HG02798 (cell line): ENCODE measurements at regions not wholly inside any gene's neighbourhood (a gene's known extent, or its start where the extent isn't known, plus 50 kb on each side); places are given as distances from the start of the nearest gene placed in this dataset.

Experiments
- ATAC-seq: cut with Tn5 transposase; IDR thresholded peaks from one replicate; pipeline ENCODE4 v1.9.1; 2021; ENCODE audit warnings: mild to moderate bottlenecking; ENCODE audit not compliant: unreplicated experiment, poor library complexity

DNA sequence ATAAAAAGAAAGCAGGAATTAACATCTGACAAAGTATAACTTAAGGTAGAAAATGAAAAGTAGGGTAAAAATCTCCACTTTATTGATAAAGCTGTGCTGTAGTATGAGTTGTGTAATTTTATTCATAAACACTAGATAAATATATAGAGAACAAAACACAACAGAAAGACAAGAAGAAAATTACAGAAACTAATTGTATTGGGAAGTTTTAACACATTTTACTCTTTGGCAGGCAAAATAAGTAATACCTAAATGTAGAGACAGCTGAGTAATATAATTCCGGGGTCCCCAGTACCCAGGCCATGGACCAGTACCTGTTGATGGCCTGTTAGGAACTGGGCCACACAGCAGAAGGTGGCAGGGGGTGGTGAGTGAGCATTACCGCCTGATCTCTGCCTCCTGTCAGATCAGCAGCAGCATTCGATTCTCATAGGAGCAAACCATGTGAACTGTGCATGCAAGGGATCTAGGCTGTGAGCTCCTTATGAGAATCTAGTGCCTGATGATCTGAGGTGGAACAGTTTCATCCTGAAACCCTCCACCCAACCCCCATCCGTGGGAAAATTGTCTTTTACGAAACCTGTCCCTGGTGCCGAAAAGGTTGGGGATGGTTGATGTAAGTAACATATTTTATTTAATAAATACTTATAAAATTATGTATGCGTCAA lies 84.4 kb upstream of the ETV6 start:
- ATAC-seq: no peak

GRCh38 chr12:11565752-11566151 lies 83.7 kb upstream of the ETV6 start:
- no peak for ATAC-seq

DNA sequence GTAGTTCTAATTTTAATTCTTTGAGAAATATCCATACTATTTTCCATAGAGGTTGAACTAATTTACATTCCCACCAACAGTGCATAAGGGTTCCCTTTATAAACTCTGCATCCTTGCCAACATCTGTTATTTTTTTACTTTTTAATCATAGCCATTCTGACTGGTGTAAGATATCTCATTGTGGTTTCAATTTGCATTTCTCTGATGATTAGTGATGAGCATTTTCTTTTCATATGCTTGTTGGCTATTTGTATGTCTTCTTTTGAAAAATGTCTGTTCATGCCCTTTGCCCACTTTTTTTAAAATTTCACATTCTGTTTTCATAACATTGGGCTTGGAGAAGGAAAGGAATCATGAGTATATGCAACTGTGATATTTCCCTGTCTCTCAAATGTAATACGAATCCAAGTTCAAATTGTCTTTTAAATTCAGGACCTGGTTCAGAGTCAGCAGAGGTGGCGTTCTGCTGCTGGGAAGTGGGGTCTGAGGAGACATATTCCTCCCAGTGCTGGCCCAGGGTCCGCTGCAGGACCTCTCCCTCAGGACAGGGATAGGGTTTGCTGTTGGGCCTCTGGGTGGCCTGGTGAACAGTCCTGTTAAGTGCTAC lies 81.2 kb upstream of the ETV6 start:
- peak; percentile 24 for ATAC-seq

- ATAC-seq: peak; percentile 94
Measured at GRCh38 chr12:11568762-11569478, 80.6 kb upstream of the ETV6 start.

DNA sequence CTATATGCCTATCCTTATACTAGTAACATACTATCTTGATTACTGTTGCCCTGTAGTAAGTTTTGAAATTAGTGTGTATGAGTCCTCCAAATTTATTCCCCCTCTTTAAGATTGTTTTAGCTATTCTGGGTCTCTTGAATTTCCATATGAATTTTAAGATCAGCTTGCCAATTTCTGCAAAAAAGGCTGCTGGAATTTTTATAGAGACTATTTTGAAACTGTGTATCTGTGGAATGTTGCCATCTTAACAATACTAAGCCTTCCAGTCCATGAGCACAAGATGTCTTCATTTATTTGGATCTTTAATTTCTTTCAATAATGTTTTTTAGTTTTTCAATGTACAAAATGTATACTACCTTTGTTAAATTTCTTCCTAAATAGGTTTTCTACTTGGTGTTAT lies 79.8 kb upstream of the ETV6 start:
- no peak for ATAC-seq

- no peak for ATAC-seq
Measured at GRCh38 chr12:11573880-11574279, 75.6 kb upstream of the ETV6 start.

- ATAC-seq: peak; percentile 38
Measured at GRCh38 chr12:11576104-11576503, 73.4 kb upstream of the ETV6 start.

GRCh38 chr12:11577658-11578260 lies 71.7 kb upstream of the ETV6 start:
- ATAC-seq: no peak

GRCh38 chr12:11578461-11578993 lies 70.9 kb upstream of the ETV6 start:
- peak; percentile 63 for ATAC-seq

DNA sequence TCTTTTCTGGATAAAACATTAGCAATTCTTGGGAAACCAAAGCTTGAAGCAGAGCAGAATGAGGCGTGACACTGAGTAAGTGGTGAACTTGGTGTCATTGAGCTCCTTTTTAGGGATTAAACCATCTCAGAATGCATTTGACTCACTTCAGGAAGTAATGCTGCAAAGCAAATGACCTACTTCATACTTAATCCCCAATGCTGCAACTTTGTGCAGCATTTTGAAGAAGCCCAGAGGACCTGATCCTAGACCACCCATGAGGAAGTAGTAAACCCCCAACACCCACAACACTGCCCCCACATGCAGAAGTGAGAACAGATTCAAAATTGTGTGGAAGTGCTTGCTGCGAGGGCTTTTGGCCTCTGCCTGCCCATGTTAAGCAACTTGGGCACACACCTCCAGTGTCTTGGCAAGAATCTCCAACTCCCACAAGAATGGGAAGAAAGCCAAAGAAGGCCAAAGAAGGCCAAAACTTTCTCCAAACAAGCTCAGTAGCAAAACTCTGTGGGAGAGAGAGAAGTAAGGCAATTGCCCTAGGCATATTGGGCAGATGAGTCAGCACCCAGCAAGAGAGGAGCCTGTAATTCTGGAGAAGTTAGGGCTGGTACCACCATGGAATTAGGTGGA lies 69.2 kb upstream of the ETV6 start:
- ATAC-seq: no peak

DNA sequence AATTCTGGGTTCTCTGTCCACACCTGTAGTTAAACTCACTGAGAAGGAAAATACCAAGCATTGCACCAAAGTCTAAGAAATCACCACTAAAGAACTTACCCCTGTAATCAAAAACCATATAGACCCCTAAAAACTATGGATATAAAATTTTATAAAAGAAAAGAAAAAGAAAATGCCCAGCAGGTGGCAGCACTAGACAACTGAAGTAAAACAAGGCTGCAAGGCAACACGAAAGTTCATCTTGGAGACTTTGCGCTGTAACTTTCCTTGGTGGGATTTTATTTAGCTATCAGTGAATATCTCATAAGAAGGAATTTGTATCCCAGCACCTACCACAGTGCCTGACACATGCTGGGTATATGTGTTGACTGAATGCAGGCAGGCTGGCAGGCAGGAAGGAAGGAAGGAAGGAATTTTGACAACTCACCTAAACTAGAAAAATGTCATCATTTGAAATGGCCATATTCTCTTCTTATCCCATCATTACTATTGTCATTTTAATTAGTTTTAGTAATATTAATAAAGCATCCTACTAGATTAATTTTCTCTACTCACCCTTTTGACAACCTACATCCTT lies 68.2 kb upstream of the ETV6 start:
- no peak for ATAC-seq

- no peak for ATAC-seq
Measured at GRCh38 chr12:11584221-11584855, 65.1 kb upstream of the ETV6 start.

- no peak for ATAC-seq
Measured at GRCh38 chr12:11592484-11592883, 57.0 kb upstream of the ETV6 start.

DNA sequence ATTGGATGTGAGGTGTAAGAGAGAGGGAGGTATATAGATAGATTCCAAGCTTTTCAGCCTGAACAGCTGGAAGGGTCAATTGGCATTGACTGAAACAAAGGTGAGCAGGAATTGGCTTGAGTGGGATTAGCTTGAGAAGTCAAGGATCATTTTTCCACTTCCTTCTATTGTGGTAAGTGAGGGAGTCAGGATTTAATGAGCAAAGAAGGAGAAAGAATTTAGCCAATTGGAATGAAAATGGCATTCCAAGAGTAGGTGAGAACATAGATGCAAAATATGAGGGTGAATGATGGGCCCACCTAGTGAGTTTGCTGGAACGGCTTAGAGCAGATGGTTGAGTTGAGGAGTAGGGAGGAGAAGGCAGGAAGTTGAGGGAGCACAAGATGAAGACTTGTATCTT lies 56.5 kb upstream of the ETV6 start:
- no peak for ATAC-seq

DNA sequence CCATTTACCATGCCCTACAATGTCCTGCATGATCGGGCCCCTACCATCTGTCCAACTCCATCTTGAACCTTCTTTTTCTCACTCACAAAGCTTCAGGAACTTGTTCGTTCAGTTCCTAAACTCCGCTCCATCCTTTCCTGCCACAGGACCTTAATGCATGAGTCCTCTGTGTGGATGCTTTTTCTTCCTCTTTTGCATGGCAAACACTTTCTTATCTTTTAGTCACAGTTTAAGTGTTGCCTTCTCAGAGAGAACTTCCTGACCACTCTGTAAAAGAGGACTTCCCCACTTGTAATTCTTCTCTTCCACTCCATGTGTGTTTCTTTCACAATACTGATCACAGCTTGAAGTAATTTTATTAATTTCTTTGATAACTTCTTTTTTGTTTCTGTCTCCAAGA lies 54.4 kb upstream of the ETV6 start:
- no peak for ATAC-seq

DNA sequence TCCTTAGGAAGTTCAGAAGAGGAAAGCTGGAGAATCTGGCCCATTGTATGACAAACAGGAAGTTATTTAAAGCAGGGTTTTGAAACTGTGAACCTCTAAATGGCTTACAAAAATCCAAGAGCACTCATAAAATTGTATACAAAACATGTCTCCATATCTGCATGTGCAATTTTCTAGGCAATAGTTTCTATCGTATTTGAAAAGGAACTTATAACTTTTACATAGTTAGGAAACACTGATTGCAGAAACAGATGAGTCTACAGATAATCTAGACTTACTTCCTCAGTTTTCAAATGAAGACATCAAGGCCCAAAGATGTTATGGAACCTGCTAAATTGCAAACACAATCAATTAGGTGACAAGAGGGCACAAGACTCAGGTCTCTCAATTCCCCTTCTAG lies 53.3 kb upstream of the ETV6 start:
- ATAC-seq: no peak

- ATAC-seq: no peak
Measured at GRCh38 chr12:11598900-11599299, 50.6 kb upstream of the ETV6 start.
